Liver (tissue), 8 donors: ENCODE measurements at regions not wholly inside any gene's neighbourhood (a gene's known extent, or its start where the extent isn't known, plus 50 kb on each side); places are given as distances from the start of the nearest gene placed in this dataset.

Experiments
- DNase-seq: peaks from one replicate; pipeline ENCODE4 v3.0.0-alpha.2; 2017; ENCODE audit warnings: low spot score
- H3K27ac ChIP-seq, 2 donors: one replicate each; pipeline ENCODE4 v1.7.0; 2013; ENCODE audit warnings: inconsistent platforms in 2 of 2, low read length in 2 of 2, control low read depth in 1 of 2, low read depth in 1 of 2, mild to moderate bottlenecking in 1 of 2
- H3K27me3 ChIP-seq, 4 donors: one replicate each; pipeline versions ENCODE4 v1.6.1 to v1.7.0; 2013; ENCODE audit warnings: low read length in 3 of 4, inconsistent platforms in 1 of 4, mild to moderate bottlenecking in 1 of 4, moderate library complexity in 1 of 4; ENCODE audit not compliant: control insufficient read depth in 4 of 4, insufficient read depth in 4 of 4
- H3K36me3 ChIP-seq, 4 donors: one replicate each; pipeline versions ENCODE4 v1.6.1 to v1.7.0; 2013; ENCODE audit warnings: low read length in 3 of 4, mild to moderate bottlenecking in 3 of 4, low read depth in 1 of 4, moderate library complexity in 1 of 4; ENCODE audit not compliant: control insufficient read depth in 4 of 4, insufficient read depth in 3 of 4
- H3K4me1 ChIP-seq, 4 donors: one replicate each; pipeline versions ENCODE4 v1.6.1 to v1.7.0; 2013; ENCODE audit warnings: low read length in 3 of 4, mild to moderate bottlenecking in 3 of 4, moderate library complexity in 1 of 4; ENCODE audit not compliant: control insufficient read depth in 4 of 4, insufficient read depth in 4 of 4
- H3K4me3 ChIP-seq, 3 donors: one replicate each; pipeline versions ENCODE4 v1.6.1 to v1.7.0; 2013; ENCODE audit warnings: low read length in 3 of 3, control low read depth in 1 of 3, low read depth in 1 of 3, mild to moderate bottlenecking in 1 of 3
- H3K9ac ChIP-seq, 2 donors: one replicate each; pipeline ENCODE4 v1.7.0; 2013; ENCODE audit warnings: low read length in 2 of 2, mild to moderate bottlenecking in 2 of 2, moderate library complexity in 2 of 2, control low read depth in 1 of 2, low read depth in 1 of 2
- H3K9me3 ChIP-seq, 4 donors: one replicate each; pipeline versions ENCODE4 v1.6.1 to v1.7.0; 2013; ENCODE audit warnings: low read length in 3 of 4; ENCODE audit not compliant: control insufficient read depth in 4 of 4
- ATF3 ChIP-seq: IDR thresholded peaks from 2 replicates; pipeline ENCODE4 v1.6.1; 2016; ENCODE audit warnings: antibody characterized with exemption
- EGR1 ChIP-seq, 2 donors: IDR thresholded peaks; 2 replicates each; pipeline ENCODE4 v1.6.1; 2016 to 2018; ENCODE audit warnings: antibody characterized with exemption in 2 of 2, low read depth in 2 of 2
- FOXA1 ChIP-seq: IDR thresholded peaks from 2 replicates; pipeline ENCODE4 v1.6.1; 2016; ENCODE audit warnings: antibody characterized with exemption
- FOXA2 ChIP-seq: IDR thresholded peaks from 2 replicates; pipeline ENCODE4 v1.6.1; 2016; ENCODE audit warnings: antibody characterized with exemption
- GABPA ChIP-seq, 2 donors: IDR thresholded peaks in 1 of 2; conservative IDR thresholded peaks in 1 of 2; 2 replicates each; pipeline ENCODE4 v1.6.1; 2016; ENCODE audit warnings: antibody characterized with exemption in 2 of 2, mild to moderate bottlenecking in 1 of 2, moderate library complexity in 1 of 2
- HNF4A ChIP-seq, 2 donors: conservative IDR thresholded peaks; 2 replicates each; pipeline ENCODE4 v1.6.1; 2016; ENCODE audit warnings: antibody characterized with exemption in 2 of 2, mild to moderate bottlenecking in 2 of 2
- HNF4G ChIP-seq: IDR thresholded peaks from 2 replicates; pipeline ENCODE4 v1.6.1; 2016; ENCODE audit warnings: antibody characterized with exemption
- JUND ChIP-seq, 2 donors: IDR thresholded peaks; 2 replicates each; pipeline ENCODE4 v1.6.1; 2016; ENCODE audit warnings: antibody characterized with exemption in 2 of 2
- MAX ChIP-seq: IDR thresholded peaks from 2 replicates; pipeline ENCODE4 v1.6.1; 2016; ENCODE audit warnings: antibody characterized with exemption
- NR2F2 ChIP-seq: IDR thresholded peaks from 2 replicates; pipeline ENCODE4 v1.6.1; 2016; ENCODE audit warnings: antibody characterized with exemption
- RAD21 ChIP-seq, 2 donors: IDR thresholded peaks; 2 replicates each; pipeline ENCODE4 v1.6.1; 2016; ENCODE audit warnings: antibody characterized with exemption in 2 of 2, mild to moderate bottlenecking in 2 of 2
- RXRA ChIP-seq, 2 donors: IDR thresholded peaks; 2 replicates each; pipeline ENCODE4 v1.6.1; 2017 to 2018; ENCODE audit warnings: antibody characterized with exemption in 2 of 2, mild to moderate bottlenecking in 1 of 2
- SP1 ChIP-seq: IDR thresholded peaks from 2 replicates; pipeline ENCODE4 v1.6.1; 2018; ENCODE audit warnings: antibody characterized with exemption, mild to moderate bottlenecking
- TAF1 ChIP-seq: conservative IDR thresholded peaks from 2 replicates; pipeline ENCODE4 v1.6.1; 2016; ENCODE audit warnings: antibody characterized with exemption, mild to moderate bottlenecking
- YY1 ChIP-seq: IDR thresholded peaks from 2 replicates; pipeline ENCODE4 v1.6.1; 2016; ENCODE audit warnings: antibody characterized with exemption, mild to moderate bottlenecking
- ZBTB33 ChIP-seq: IDR thresholded peaks from 2 replicates; pipeline ENCODE4 v1.6.1; 2016; ENCODE audit warnings: antibody characterized with exemption
- WGBS: extraction: QIAGEN DNeasy Blood & Tissue Kit; methylation state at CpG from one replicate; pipeline ENCODE4 v1.1.7; 2013; 5-methylcytosine and 5-hydroxymethylcytosine counted together
- TF ChIP-seq, protein P1 (sequence below): IDR thresholded peaks from 2 replicates; pipeline ENCODE4 v1.6.1; 2016; ENCODE audit warnings: antibody characterized with exemption, mild to moderate bottlenecking
- TF ChIP-seq, protein P2 (sequence below): fragments of 150-350 bp; IDR thresholded peaks from 2 replicates; pipeline ENCODE4 v1.5.1; 2017; ENCODE audit warnings: improper control_type of control experiment, low read depth, low read length; ENCODE audit not compliant: missing input control
- donor health status: healthy.
- donor health status: healthy.
- donor health status: healthy.
- donor health status: healthy.
- donor health status: healthy.

- TF ChIP-seq, protein P1, sequence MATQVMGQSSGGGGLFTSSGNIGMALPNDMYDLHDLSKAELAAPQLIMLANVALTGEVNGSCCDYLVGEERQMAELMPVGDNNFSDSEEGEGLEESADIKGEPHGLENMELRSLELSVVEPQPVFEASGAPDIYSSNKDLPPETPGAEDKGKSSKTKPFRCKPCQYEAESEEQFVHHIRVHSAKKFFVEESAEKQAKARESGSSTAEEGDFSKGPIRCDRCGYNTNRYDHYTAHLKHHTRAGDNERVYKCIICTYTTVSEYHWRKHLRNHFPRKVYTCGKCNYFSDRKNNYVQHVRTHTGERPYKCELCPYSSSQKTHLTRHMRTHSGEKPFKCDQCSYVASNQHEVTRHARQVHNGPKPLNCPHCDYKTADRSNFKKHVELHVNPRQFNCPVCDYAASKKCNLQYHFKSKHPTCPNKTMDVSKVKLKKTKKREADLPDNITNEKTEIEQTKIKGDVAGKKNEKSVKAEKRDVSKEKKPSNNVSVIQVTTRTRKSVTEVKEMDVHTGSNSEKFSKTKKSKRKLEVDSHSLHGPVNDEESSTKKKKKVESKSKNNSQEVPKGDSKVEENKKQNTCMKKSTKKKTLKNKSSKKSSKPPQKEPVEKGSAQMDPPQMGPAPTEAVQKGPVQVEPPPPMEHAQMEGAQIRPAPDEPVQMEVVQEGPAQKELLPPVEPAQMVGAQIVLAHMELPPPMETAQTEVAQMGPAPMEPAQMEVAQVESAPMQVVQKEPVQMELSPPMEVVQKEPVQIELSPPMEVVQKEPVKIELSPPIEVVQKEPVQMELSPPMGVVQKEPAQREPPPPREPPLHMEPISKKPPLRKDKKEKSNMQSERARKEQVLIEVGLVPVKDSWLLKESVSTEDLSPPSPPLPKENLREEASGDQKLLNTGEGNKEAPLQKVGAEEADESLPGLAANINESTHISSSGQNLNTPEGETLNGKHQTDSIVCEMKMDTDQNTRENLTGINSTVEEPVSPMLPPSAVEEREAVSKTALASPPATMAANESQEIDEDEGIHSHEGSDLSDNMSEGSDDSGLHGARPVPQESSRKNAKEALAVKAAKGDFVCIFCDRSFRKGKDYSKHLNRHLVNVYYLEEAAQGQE, result no peak
Observed at GRCh38 chr3:55242921-55243320, 244.2 kb downstream of the WNT5A start (continued).

DNA sequence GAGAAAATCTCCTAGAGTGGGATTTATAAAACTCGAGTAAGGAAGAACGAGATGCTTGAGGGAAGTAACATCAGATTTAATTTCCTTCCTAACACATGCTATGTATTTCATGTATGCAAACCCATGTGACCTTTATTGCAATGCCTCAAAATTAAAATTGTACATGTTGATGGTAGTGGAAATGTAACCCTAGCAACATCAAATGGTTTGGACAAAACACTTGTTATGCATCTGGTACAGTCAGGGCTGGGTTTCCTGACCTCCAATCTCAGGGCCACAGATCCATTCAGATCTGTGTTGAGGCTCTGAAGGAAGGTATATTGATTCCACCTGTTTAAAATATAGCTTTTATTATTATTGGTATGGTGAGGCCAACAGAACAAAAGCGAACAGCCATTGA lies 246.0 kb downstream of the WNT5A start:
- Histone ChIP-seq H3K9ac (no peak overlapping the region), H3K4me1 (no peaks in the 10 kb centered on the region), H3K36me3 (no peaks in the 10 kb centered on the region), H3K9me3 (no peaks in the 10 kb centered on the region), H3K27me3 (peaks cover 0 to 3% (median 0%) of the 10 kb centered on the region in 4 donors), H3K4me3 (no peak overlapping the region), H3K27ac (no peak overlapping the region)
- no peak for DNase-seq
- TF ChIP-seq EGR1 (IDR thresholded peaks at IDR 0.05; ENCODE audit: low read depth in 2 of 2), result no peak
- TF ChIP-seq, protein P1, result no peak
- TF ChIP-seq SP1, result no peak
- no peak for TF ChIP-seq RAD21 (IDR thresholded peaks at IDR 0.05)
- no peak for TF ChIP-seq FOXA2
- no peak for TF ChIP-seq NR2F2
- no peak for TF ChIP-seq GABPA (IDR thresholded peaks at IDR 0.05 in 1 of 2, conservative IDR thresholded peaks at IDR 0.05 in 1 of 2)
- TF ChIP-seq YY1, result no peak
- TF ChIP-seq HNF4G, result no peak
- TF ChIP-seq FOXA1, result no peak
- TF ChIP-seq, protein P2, sequence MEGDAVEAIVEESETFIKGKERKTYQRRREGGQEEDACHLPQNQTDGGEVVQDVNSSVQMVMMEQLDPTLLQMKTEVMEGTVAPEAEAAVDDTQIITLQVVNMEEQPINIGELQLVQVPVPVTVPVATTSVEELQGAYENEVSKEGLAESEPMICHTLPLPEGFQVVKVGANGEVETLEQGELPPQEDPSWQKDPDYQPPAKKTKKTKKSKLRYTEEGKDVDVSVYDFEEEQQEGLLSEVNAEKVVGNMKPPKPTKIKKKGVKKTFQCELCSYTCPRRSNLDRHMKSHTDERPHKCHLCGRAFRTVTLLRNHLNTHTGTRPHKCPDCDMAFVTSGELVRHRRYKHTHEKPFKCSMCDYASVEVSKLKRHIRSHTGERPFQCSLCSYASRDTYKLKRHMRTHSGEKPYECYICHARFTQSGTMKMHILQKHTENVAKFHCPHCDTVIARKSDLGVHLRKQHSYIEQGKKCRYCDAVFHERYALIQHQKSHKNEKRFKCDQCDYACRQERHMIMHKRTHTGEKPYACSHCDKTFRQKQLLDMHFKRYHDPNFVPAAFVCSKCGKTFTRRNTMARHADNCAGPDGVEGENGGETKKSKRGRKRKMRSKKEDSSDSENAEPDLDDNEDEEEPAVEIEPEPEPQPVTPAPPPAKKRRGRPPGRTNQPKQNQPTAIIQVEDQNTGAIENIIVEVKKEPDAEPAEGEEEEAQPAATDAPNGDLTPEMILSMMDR, result no peak
- no peak for TF ChIP-seq ATF3
- no peak for TF ChIP-seq JUND (IDR thresholded peaks at IDR 0.05)
- no peak for TF ChIP-seq RXRA (IDR thresholded peaks at IDR 0.05)
- TF ChIP-seq TAF1, result no peak
- no peak for TF ChIP-seq HNF4A (conservative IDR thresholded peaks at IDR 0.05)
- no peak for TF ChIP-seq ZBTB33
- no peak for TF ChIP-seq MAX
- WGBS, result 89% methylated on average over 3 of the region's 3 CpGs
